Kidney tubule cell (primary cell): ENCODE measurements at regions not wholly inside any gene's neighbourhood (a gene's known extent, or its start where the extent isn't known, plus 50 kb on each side); places are given as distances from the start of the nearest gene placed in this dataset.

Source experiments
- DNase-seq: peaks from one replicate; pipeline ENCODE4 v3.0.0-alpha.2; 2018; ENCODE audit warnings: low spot score

DNA sequence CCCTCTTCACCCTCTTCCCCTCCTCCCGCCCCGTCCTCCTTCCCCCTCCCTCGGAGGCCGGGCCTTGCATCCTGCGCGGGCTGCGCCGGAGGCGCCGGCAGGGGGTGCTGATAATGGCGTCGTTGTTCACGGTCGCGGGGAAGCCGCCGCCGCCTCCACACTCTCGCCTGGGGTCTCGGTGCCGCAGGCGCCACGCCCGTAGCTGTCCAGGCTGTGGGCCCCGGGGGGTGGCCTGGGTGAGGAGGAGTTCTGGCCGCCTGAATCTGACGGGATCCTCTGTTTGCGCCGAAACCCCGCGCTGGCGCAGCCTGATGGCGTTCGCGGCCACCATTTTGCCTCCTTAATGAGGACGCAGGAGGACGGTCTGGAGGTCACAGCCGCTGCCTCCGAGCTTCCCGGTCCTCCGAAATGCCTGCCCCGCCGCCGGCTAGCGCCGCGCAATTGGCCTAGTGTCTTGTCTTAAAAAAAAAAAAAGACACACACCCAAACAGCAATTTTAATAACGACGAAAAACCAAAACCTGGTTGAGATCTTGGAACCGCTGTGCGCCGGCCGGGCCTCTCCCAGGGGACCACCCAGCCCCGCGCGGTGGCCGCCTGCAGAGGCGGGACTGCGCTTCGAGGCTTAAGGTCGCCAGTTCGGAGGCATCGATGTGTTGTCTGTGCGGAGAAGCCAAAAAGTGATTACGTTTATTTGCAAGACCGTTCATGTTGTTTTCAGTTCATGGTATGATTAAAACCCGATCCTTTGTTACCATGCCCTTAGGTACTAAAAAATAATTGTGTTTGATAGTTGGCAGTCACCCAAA is 106.6 kb upstream of the HNRNPU start:
- DNase-seq, result peak; percentile 97

DNA sequence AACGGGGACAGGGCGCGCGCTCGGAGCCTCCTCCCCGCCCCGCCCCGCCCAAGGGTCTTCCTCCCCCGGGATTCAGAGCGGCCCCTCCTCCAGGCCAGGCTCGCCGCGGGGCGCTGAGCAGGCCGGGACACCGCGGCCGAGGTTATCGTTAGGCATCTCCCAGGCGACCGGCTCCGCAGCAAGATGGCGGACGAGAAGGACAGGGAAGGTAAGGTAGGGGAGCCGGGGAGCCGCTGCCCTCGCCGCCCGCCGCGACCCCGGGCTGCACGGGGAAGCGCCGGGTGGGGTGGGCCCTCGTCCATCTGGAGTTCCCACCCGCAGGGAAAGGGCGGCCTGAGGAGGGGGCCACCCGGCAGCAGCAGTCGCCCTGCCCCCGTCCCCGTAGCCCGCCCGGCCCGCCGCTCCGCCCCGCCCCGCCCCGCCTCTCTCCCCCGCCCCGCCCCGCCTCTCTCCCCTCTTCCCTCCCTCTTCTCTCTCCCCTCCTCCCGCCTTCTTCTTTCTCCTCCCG is 105.9 kb upstream of the HNRNPU start:
- peak; percentile 84 for DNase-seq

DNA sequence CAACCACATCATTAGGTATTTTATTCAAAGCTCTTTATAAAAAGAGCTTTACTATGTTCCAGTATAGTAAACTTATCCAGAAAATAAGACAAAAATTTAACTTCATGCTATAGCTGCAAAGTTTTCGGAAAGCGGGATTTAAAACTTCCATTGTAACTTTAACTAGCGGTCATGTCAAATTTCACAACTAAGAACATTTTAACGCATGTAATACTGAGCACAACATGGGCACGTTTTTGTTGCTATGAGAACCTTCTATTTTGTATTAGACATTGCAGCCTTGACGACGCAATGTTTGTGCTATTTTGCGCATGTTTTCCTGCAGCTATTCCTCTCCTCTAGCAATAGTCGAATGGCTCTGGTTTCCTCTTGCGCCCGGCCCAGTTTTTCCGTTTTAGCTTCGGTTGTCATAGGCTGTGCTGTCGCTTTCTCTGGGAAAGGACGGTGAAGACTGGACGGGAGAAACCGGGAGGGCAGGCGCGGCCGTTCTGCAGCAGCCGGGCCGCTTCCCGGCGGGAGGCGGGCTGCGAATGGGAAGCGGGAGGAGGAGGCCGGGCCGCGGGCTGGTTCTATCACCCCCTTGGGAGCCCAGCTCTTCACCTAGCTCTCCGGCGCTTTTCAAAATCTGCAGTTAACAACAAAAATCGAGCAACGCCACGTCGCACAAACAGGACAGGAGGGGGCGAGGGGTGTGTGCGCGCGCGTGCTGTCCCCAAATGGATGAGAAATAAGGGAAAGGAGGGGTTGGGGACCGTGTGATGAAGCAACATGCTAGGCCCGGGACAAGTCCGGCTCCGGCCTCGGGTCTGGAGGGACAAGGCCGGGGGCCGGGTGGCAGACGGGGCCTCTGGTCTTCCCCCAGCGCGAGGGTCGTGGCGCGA is 105.3 kb upstream of the HNRNPU start:
- DNase-seq, result peak; percentile 88

DNA sequence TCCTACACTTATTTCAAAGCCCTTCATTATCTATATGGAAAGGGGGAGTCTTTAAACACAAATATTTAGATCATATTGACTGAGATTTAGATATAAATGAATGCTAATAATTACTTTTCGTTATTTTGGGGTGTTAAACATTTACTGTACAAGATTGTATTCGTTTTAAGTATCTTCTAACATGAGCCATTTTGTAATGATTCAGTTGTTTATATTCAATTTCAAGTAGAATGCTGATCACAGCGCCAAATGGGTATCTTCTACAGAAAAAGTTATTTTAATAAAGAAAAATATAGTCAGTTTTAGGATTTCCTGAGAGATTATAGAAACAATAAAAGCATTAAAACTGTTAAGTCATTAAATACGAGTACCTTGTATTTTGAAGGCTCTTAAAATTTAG is 104.5 kb upstream of the HNRNPU start:
- DNase-seq, result no peak

DNA sequence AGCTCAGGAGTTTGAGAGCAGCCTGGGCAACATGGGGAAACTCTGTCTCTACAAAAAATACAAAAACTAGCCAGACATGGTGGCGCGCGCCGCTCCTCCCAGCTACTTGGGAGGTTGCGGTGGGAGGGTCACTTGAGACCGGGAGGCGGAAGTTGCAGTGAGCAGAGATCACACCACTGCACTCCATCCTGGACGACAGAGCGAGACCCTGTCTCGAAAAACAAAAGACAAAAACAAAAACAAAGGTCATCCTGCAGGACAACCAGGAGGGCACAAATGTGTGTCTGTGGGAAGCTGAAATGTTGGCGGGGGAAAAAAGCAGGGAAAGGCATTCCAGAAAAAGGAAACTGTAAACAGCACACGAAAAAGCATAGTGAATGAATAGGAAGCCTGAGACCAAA is 104.1 kb upstream of the HNRNPU start:
- no peak for DNase-seq

DNA sequence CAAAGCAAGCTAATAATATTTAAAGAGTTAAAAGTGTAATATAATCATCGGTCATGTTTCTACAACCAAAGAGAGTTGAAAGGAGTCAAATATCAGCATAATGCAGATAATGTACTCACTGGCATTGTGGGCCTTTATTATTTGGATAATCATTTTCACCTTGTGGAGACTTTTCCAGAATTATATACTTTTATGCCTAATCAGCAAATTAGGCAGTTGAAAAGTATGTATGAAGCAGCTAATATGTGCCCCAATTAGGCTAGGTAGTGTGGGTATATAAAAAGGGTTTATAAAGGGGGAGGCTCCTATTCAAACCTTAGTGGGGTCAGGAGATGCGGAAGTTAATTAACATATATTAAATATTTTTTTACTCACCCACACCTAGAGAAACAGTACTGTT is 102.8 kb upstream of the HNRNPU start:
- DNase-seq, result no peak

DNA sequence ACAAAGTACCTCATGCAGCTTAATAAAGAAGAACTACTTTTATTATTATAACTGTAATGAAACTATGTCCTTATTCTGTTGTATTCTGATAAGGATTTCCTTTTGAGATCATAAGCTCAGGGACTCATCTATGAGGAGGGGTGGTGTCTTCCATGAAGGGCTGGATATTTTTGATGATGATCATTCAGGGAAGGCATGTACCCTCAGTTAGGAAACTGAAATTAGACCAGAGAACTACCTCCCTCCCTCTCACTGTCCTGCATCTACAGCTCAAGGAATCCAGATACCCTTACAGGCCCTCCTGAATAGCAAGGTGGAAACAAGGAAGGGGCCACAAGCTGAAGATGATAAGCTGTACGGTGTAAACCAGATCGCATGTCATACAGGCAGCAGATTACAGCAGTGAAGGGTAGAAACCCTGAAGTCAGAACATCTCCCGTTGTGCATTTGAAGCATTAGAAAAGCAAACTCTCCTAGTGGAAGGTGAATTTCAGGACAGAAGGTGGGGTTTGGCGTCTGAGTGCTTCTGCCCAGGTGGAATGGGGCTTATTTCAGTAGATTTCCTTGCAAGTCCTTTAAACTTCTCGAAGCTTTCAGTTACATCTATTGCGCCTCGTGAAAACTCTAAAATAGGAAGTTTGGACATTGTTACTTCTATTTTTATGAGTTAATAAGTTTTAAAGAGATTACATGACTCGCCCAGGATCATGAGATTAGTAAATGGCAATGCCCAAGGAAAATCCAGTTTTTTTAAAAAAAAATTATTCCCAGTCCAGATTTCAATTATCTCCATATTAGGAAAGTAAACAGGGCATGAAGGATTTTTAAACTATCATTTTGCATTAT is 101.1 kb upstream of the HNRNPU start:
- no peak for DNase-seq

DNA sequence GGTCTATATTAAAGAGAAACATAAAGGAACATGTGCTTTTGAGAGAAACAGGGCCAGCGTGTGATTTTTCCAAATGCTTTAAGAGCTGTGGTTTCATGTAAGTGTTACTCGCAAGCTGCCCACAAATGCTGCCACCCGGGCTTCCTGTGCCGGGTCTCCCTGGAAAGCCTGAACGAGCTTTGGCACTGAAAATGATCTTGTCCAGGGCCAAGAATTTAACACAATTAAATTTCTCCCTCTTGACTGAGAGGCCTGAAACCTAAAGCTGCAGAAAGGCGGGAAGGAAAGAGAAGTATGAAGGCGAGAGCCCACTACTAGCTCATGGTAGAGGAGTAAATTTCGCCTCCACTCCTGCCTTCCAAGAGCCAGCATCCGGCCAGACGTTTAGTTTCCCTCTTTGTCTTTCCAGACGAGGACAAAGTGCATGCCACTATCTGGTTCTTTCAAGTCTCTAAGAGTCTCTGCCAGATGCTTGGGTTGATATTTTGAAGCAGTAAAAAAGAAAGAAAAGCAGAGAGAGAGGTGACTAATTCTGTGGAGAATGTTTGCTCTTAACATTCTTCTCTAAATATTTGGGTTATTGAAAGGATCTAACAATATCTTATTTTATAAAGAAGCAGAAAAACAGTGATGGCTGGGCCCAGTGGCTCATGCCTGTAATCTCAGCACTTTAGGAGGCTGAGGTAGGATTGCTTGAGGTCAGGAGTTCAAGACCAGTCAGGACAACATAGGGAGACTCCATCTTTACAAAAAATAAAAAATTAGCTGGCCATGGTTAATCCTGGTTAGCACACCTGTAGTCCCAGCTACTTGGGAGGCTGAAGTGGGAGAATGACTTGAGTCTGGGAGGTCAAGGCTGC is 100.0 kb upstream of the HNRNPU start:
- DNase-seq, result peak; percentile 60

DNA sequence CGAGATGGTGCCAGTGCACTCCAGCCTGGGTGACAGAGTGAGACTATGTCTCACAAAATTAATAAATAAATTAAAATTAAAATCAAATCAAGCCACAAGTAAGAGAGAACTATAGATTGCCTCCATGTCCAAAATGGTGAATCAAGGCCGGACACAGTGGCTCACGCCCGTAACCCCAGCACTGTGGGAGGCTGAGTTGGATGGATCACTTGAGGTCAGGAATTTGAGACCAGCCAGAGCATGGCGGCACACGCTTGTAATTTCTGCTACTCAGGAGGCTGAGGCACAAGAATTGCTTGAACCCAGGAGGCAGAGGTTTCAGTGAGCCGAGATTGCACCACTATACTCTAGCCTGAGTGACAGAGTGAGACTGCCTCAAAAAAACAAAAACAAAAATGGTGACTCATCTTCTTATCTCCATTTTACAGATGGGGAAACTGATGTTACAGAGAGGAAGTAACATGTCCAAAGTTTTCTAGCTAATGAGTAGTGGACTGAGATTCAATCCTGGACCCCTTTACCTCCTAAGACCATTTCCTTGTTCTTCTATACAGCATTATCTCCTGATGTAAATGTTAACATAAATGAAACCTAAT is 99.0 kb upstream of the HNRNPU start:
- no peak for DNase-seq

DNA sequence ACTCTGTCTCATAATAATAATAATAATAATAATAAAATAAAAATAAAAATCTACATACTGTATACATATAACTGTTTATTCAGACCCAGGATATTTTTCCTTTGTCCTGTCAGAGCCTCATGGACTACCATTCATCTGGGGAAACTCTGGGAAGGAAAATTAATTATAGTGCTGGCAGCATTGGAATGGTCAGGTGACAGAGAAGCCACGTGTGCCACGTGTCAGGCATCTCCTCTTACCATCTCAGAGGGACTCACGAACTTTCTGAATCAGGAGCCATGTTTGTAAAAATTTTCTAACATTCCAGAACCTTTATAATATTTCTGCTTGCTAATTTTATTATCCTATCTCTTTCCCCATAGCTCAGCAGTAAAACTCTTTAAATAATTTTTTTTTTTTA is 97.8 kb upstream of the HNRNPU start:
- no peak for DNase-seq

DNA sequence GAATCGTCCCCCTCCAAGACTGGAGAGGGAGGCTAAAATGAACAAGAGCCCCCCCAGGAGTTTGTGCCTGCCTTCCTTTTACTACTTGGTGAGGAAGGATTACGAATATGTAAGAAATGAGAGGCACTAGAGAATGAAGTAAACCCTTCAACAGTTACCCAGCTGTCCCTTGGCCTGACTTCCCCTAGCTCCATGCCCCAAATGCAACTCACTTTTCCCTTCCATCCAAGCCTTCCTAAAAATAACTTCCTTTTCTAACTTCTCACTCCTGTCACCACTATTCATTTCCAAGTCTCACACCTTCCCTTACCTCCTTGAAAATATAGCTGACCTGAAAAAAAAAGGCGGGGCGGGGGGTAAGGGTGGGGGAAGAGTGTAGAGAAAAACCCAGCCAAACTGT is 96.6 kb upstream of the HNRNPU start:
- DNase-seq, result no peak

DNA sequence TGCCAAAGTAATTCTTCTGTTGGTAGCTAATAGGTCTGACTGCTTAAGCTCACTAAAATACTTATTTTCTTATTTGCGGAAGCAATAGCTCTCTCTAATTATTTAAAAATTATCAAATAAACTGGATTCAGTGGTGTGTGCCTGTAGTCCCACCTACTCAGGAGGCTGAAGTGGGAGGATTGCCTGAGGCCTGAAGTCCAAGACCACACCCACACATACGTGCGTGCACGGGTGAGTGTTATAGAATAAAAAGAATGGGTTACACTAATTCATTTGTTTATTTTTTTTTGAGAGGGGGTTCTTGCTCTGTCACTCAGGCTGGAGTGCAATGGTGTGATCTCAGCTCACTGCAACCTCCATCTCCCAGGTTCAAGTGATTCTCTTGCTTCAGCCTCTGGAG is 94.2 kb upstream of the HNRNPU start:
- no peak for DNase-seq

DNA sequence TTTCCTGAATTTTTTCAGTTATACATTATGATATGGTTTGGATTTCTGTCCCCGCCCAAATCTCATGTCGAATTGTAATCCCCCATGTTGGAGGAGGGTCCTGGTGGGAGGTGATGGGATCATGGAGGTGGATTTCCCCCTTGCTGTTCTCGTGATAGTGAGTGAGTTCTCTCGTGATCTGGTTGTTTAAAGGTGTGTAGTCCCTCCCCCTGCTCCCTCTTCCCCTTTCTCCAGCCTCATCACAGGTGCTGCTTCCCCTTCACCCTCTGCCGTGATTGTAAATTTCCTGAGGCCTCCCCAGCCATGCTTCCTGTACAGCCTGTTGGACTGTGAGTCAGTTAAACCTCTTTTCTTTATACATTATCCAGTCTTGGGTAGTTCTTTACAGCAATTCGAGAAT is 93.2 kb upstream of the HNRNPU start:
- no peak for DNase-seq

DNA sequence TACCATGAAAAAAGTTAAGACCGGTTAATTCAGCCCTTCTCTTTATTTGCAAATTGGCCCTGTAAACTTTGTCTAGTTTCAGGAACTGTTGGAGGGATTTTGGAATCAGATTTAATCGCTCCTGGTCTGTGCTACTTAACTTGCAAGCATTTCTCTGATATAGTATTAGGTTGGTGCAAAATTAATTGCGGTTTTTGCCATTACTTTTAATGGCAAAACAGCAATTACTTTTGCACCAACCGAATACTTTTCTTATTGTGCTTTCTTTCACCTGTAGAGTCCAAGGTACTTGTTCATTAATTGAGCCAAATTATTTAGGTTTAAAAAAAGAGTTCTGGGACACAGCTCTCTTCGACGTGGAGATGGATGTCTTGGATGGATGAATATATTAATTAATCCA is 92.8 kb upstream of the HNRNPU start:
- no peak for DNase-seq

DNA sequence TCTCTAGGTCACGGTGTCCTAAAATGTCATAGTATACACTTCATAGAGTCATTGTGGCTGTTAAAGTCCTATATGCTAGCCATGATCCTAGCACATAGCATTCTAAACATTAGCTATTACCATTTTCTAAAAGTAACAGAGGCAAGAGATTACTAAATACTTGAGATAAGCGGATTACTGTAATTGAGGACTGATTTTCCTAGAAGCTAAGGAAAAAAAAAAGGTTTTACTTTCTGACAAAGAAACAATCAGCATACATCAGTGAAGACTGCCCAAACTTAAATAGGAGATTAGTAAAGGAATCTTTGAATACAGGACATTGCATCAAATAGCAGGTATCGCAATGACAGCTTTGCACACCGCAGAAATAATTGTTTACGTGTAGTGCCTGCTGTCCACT is 91.3 kb upstream of the HNRNPU start:
- no peak for DNase-seq

DNA sequence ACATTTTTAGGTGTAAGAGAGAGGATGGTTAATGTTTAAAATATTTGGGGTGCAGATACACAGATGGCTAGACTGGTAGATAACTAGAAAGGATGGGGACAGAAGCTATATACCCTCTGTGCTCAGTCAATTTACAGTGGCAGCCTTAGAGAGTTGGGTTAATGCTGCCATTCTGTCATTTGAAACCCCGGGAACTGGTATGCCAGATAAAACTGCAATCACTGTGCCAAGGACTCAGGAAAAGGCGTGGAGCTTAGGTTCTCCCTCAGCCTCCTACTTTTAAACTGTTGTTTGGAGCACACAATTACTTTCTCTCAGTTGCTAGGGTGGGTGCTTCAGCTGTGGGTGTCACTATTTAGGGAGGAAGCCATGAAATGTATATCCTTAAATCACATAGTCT is 90.0 kb upstream of the HNRNPU start:
- no peak for DNase-seq

DNA sequence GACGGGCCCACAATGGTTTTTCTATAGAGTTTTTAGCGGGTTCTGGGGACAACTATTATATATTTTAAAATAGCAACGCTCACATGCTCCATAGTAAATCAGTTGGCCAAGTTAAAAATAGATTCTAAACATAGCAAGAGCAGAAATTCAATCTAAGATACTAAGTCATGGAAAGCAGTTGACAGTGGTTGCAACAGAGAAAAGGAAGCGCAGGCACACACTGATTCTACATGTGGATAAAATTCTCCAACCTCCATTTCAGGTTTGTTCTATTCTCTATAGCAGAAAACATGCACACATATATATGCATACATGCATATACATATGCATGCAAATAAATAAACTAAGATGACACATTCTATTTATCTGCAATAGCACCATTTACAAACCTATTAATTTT is 89.6 kb upstream of the HNRNPU start:
- no peak for DNase-seq

DNA sequence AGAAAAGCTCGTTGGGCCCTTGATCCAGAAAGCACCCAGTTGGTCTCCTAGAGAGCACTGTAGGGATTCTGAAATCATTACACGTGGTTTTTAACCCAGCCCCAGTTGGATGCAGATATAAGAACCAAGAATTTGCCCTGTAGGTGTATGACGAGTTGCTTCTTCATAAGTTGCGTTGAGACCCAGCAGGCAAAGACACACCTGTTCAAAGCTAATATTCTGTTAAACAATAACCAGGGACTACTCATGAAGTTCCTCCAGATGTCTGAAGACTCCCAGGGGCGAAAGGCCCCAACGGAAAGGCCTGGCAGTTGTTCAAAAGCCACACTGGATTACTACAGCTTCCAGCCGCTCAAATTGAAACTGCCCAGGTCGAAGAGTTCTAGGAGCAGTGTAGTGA is 88.6 kb upstream of the HNRNPU start:
- peak; percentile 80 for DNase-seq

DNA sequence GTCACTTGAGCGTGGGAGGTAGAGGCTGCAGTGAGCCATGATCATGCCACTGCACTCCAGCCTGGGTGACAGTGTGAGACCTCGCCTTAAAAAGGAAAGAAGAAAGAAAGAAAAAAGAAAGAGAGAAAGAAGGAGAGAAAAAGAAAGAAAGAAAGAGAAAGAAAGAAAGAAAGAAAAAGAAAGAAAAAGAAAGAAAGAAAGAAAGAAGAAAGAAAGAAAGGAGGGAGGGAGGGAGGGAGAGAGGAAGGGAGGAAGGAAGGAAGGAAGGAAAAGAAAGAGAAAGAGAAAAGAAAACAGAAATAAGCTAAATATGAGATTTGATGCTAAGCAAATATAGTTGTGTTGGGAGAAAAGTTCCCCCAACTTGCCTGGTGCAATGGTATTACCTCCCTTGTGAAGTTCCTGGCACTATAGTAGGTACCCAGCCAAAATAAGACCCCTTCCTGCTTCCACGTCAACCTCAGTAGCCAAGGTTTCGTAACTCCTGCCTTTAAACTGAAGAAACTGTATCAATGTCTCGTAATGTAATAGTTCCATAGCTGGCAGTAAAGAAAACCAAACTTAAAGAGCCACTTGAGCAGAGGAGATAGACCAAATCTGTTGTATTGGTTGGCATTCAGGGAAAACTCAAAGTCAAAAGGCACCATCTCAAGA is 88.1 kb upstream of the HNRNPU start:
- DNase-seq, result no peak

DNA sequence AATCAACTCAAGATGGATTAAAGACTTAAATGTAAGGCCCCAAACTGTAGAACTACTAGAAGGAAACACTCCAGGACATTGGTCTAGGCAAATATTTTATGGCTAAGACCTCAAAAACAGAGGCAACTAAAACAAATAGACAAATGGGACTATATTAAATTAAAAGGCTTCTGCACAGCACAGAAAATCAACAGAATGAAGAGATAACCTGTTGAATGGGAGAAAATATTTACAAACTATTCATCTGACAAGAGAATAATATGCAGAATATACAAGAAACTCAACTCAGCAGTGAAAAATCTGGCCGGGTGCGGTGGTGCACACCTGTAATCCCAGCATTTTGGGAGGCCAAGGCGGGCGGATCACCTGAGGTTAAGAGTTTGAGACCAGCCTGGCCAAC is 84.1 kb upstream of the HNRNPU start:
- DNase-seq, result no peak
